ENCODE measurements at regions not wholly inside any gene's neighbourhood (a gene's known extent, or its start where the extent isn't known, plus 50 kb on each side); places are given as distances from the start of the nearest gene placed in this dataset.

- TF ChIP-seq POLR2A (IDR thresholded peaks at IDR 0.05; ENCODE audit: low read length) (no peak), GATA1 (IDR thresholded peaks at IDR 0.05; ENCODE audit: low read depth, low read length) (no peak)
These were observed 1037.4 kb upstream of the PABPC4L start for GRCh38 chr4:135238940-135239339.
